Hematopoietic multipotent progenitor cell (in vitro differentiated cells): ENCODE measurements at regions not wholly inside any gene's neighbourhood (a gene's known extent, or its start where the extent isn't known, plus 50 kb on each side); places are given as distances from the start of the nearest gene placed in this dataset.

Source experiments
- DNase-seq, 3 donors: peaks; one replicate each; pipeline ENCODE4 v3.0.0-alpha.2; 2011 to 2015; ENCODE audit warnings: low read depth in 2 of 3, low spot score in 2 of 3

DNA sequence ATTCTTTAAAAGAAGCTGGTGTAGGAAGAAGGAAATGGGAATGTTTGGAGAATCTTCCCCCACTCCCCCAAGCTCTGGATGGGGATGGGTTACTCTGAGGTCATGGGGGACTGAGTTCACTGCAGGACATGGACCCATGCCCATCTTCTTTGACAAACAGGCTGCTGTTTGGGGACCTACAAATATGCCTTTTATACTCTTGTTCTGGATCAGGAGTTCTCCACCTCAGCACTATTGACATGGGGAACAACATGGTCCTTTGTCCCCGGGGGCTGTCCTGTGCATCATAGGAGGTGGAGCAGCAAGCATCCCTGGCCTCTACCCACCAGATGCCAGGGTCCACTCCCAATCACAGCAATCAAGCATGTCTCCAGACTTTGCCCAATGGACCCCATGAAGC, 365.8 kb upstream of the C1orf174 start:
- DNase-seq = no peak

DNA sequence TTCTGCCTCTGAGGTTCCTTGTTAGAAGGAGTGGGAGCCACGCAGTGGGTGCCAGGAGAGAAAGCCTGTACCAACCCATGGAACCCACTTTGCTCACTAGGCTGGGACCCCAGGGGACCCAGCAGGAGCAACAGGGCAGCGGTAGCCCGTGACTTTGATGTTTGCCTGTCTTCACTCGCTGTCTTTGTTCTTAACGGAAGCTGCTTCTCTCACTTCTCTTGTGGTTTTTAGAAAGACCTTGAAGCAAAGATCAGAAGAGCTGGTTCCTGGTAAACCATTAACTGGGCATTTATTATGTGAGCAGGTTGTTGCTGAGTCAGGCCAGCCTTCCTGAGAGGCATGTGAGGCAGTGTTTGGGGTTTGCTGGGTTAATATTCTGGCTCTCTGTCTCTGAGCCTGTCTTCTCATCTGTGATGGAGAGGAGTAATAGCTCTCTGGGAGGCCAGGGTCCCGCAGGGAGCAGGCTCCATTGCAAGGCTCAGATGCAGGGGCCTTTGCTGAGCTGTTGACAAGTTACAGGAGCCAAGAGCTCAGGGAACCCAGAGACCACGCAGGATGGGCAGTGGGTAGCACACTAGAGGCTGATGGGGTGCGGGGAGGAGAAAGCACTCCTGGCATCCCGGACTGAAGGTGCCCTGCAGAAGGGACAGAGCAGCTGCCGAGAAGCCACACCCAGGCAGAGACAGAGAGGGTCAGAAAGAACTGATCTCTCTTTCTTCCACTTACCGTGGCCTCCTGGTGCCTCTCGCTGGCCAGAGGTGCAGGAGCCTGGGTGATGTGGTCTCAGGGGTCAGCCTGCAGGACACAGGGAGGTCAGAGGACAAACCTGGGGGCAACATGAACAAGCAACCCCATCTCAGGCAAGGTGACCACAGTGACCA, 367.5 kb upstream of the C1orf174 start:
- no peak for DNase-seq

DNA sequence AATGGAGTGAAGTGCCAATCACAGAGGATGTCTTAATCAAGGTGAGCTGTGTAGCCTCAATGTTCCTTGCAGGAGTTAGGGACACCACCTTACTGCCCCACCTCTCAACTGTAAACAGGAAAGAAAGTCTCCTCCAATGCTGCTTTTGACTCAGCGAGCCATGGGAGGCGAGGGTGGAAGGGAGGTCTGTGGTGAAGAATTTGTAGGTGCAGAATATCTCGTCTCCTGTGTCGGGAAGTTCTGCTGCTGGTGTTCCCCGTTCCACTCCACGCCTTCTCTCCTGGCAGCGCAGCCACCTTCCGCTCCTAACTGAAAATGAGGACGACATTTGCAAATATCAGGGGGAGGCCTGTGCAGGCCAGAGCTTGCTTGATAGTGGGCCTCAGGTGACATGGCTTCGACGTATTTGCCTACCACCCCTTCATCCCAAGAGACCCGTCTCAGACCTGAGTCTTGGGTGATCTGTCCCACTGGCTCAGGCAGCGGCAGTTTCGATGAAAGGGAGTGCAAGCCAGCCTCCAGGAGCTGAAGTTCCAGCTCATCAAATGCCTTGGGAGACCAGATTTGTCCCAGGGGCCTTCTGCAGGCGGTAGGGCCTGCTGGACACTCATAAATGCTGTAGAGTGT, 368.3 kb upstream of the C1orf174 start:
- no peak for DNase-seq

DNA sequence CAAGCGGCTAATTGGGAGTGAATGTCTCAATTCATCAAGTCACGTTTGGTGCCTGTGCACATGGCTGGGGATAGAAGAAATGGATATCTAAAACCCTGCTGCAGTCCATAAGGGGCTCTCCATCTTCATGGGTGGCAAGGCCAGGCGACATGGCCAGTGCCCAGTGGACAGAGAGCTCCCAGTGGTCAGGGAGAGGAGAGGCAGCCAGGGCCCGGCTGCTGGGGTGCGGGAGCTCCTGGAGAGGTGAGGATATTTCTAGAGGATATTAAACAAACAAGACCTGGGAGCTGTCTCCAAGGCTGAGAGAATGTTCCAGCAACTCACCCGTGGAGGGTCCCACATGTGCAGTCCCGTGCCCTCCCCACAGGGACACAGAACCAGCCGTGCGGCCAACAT, 368.8 kb upstream of the C1orf174 start:
- no peak for DNase-seq

DNA sequence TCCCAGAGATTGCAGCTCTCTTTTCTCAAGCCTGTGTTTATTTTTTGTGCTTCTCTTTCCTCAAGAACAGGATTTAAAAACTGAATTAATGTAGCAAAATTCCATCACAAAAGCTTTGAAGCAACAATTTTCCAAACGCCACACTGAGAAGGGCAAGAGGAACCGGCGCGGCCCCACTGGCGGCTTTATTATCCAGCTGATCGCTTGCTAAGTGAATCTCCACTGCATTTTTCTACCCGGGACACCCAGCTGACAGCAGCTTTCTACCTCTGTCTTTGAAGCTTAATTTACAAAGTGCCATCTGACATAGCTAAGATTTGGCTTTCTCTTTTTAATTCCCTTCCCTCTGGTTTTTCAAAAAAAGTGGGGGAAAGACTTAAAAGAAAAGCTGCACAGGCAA, 369.3 kb upstream of the C1orf174 start:
- no peak for DNase-seq

DNA sequence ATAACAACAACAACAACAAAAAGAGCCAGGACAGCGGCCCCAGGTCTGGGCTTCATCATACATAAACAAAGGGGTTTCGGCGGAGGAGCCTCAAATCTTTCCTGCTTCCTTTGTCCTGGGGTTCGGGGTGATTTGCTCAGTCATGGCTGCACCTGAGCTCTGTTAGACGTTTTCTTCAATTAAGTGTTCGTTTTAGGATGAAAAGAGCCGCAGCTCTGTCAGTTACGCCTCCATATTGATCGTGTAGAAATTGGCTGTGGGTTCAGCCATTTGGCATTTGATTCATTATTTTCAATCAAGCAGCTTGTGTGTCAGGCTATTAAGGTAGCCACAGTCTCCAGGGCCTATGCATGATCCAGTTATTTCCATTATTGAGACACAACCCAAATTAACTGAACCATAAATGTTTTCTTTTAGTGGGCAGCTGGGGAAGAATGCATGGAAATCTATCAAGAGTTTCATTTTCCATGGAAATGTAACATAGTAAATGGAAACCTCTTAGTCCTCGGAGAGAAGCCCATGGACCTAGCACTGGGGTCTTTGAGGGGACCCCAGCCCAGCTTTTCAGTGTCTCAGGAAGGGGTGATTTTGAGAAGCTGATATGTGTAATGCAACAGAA, 370.0 kb upstream of the C1orf174 start:
- DNase-seq = no peak

DNA sequence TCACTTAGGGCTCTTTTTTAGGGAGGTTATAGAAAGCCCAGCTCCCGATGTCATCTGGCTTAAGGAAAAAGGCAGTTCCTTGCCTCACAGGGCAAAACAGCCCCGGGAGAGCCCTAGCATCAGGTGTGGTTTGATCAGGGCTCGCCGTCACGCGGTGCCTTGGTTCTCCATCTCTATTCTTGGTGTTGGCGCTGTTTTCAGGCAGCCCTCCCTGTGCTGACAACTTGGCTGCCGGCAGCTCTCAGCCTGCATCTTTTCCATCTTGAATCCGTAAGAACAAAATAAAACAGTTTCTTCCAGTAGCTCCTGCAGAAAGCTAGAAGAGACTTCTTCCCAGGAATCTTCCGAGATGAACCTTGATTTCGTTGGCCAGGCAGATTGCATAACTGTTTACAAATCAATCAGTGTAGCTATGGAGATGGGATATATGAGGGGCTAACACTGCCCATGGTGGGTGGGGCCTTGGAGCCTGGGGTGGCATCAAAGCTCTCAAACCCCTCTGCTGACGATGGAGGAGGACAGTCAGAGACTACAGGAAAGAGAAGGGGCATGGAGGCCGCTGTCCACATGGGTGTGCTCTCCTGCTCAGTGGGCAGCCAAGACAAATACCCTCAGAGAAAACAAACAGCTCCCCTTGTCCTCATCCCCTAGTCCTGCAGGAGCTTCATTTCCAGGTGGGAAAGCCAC, 370.7 kb upstream of the C1orf174 start:
- no peak for DNase-seq

DNA sequence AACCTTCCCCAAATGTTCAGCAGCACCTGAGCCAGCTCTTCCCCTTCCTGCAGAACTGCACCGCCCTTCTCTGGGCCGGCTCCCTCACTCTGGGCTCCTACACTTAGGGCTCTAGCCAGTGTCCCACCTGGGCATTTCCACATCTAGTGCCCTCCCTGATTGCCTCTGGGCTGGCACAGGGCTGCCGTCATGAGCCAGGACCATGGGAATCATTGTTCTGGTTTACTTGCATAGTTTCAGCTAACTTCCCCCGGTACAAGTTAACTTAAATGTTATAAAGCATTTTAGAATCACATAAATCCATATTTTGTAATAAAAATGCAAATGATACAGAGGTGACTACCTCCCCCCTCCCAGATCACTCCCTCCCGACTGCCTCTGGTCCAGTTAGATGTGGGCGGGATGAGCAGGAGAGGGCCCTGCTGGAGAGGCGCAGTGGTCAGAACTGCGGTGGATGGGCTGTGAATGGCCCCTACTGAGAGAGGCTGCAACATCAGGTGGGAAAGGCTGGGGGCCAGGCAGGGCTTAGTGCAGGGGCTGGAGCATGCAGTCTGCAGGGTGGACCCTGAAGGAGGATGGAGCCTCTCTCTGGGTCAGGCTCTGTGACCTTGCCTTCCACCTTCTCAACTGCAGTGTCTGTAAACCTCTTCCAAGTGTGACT, 371.4 kb upstream of the C1orf174 start:
- DNase-seq = no peak

DNA sequence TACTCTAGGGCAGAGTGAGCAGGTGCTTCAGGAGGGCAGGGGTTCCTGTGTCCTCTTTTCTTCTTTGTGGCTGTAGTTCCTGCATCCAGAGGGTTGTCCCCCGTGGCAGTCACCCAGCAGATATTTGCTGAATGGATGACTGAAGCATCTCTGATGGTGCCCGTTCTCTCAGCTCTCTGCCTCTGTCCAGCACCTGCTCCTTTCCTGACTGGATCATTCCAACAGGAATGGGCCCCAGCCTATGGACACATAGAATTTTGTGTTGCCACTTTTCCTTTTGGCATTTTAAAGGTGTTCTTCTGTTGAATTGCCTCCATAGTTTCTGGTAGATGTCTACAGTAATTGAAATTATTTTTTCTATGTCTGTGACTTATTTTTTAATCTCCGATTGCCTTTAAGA, 372.5 kb upstream of the C1orf174 start:
- no peak for DNase-seq

DNA sequence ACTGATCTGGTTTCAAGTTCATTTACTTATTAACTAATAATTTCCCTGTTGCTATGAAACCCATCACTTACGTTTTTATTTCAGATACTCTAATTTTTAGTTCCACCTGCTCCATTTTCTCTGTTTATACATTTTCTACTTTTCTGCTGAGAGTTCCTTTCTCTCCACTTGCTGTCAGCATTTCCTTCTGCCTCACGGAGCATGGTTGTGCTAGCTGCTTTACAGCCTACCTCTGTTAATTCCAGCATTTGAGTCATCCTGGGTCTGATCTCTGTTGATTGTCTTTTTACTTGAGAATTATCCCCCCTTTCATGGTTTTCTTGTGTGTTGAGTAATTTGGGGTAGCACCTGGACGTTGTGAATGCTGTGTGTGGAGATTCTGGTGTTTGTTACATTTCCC, 373.2 kb upstream of the C1orf174 start:
- DNase-seq = no peak

DNA sequence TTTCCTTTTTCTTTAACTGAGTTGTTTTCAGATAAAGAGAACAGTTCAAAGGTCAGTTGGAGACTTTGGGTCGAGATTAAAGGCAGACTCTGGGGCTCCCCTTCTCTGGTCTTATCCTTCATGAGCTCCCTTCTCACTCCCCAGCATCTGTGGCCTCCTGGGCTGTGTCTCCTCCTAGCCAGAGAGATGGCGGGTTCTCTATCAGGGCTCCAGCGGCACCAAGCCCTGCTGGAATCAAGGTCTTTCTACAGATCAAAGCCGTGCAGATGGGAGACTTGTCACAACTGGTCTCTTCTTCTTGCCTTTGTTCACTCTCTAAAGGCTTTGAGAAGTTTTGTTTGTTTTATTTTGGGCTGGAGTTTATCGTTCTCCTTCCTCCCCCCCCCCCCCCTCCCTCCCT, 373.7 kb upstream of the C1orf174 start:
- no peak for DNase-seq

DNA sequence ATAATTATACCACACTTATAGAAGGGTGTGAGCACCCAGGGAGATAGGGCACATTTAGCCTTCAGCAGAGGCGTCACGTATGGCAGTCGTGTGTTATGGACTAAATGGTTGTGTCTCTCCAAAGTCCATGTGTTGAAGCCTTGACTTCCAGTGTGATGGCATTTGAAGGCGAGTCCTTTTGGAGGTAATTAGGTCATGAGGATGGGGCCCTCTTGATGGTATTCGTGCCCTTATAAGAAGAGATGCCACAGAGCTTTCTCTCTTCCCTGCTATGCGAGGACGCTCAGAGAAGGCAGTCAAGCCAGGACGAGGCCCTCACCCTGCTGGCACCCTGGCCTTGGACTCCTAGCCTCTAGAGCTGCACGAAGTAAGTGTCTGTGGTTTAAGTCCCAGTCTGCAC, 375.0 kb upstream of the C1orf174 start:
- DNase-seq = no peak

DNA sequence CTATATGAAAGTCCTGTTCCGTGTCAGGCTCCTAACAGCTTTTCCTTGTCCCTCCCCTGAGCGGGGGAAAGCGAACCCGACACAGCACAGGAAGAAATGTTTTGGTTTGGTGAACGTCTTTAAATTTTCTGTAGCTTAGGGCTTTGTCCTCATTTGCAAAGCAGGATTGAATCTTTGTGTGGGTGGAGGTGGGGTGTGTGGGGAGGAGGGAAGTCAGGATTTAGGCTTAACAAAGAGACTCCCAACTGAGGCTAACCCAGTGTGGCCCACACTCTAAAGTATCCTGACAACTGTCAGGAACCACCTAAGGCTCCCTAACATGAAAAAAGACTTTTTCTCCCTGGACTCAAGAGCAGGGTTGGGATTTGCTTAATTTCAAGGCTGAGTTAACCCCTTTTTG, 376.2 kb upstream of the C1orf174 start:
- no peak for DNase-seq

DNA sequence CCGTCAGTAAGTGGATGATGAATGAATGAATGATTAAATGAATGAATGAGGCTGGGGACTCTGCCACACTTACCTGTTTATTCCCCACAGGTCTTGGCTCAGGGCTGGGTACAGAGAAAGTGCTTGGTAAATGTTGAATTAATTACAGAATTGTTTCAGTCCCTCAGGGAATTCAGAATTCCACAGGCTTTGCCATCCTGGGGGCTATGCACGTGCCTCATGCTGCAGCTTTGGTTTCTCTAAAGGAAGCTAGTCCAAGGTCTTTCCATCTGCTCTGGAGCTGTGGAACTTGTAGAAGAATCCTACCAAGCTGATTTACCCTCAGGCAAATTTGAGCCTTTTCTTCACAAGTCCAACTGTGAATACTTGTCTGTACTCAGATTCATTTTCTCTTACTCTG, 376.8 kb upstream of the AJAP1 start:
- DNase-seq = no peak

DNA sequence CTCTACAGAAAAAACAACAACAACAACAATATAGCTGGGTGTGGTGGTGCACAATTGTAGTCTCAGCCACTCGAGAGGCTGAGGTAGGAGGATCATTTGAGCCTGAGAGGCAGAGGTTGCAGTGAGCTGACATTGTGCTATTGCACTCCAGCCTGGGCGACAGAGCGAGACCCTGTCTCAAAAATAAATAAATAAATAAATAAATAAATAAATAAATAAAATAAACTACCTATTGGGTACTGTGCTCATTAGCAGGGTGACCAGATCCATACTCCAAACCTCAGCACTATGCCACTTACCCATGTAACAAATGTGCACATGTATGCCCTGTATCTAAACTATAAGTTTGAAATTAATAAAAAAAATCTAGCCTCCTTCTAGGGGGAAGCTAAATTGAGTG, 369.4 kb upstream of the AJAP1 start:
- DNase-seq = no peak

DNA sequence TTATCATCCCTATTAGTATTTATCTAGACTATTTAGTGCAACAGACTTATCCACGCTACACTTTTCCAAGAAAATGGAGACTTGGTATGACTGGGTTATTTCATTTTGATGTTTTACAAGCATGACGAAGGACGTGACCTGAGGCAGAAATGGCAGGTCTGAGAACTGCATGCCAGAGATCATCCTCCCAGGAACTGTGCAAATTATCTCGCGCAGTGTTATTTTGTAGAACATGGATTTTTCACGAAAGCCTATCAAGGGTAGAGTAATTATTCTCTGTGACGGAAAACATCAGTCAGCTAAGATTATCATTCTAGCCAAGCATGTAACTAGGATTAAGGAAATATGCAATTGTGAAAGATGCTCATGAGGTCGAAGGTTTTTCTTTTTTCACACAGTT, 361.5 kb upstream of the AJAP1 start:
- no peak for DNase-seq

DNA sequence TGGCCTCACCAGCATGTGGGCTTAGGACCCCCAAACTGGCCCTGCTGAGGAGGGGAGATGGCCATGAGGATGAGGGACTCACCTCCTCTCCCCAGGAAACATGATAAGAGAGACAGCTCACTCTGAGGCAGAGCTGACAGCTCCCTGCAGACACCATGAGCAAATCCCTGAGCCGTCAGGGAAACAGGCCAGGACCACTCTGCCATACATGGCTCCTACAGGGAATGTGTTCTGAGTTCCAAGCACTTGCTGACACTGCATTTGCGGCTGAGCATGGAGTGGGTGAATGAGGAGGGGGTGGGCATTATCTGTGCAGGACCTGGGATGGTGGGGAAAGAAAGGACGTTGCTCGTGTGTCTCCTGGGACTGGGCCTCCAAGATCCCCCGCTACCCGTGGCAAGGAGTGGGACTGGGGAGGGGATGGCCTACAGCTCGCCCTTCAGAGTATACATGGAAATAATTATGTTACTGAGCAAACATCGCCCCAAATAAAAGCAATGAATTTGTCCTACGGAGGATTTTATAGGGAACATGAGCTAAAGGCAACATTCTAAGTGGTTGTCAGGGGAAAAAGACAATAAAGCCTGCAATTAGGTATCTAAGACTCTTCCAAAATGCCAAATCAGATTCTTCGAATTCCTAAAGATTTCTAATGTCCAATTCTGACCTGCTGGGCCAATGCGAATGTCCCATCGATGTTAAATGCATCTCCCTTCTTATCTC, 355.9 kb upstream of the AJAP1 start:
- DNase-seq = no peak

DNA sequence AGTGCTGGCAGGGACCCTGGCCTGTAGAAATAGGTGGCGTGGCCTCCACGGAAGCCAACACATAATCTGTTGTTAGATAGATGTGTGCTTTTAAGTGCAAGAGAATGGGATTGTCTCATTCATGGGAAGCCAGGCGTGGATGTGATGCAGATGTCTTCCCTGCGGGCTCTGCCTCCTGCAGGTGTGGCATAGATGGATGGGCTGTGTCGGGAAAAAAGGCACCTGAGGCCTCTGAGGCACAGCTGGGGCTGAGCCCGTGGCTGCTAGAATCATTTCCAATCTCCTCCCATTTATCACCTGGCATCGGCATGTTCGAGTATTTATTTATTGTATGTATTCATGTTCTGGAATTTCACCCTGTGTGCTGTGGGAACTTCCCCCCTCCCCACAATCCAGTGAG, 353.4 kb upstream of the AJAP1 start:
- no peak for DNase-seq

DNA sequence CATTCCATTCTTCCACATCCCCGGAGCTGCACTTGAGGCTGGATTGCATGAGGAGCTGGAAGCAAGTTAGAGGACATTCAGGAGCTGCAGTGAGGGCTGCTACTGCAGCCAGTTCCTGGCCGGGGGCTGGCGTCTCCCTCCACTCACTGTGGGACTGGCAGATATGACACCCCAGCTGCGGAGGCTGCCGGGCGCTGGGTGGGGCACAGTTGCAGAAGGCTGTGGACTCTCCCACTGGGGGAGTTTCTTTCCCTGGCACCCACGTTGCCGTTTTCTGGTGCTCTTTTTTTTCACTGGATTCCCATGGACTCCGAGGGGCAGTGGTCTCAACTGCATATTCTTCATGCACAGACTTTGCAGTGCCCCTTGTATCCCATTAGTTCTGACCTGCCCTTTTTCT, 351.1 kb upstream of the AJAP1 start:
- no peak for DNase-seq
